Activated naive CD8-positive, alpha-beta T cell treated with anti-CD3 and anti-CD28 coated beads for 36 hours (primary cell): ENCODE measurements at regions not wholly inside any gene's neighbourhood (a gene's known extent, or its start where the extent isn't known, plus 50 kb on each side); places are given as distances from the start of the nearest gene placed in this dataset.

Experiments used
- DNase-seq: peaks from one replicate; pipeline ENCODE4 v3.0.0; 2021
- H3K27ac Mint-ChIP-seq: one replicate; pipeline ENCODE4 v1.8.0; 2022; ENCODE audit warnings: mild to moderate bottlenecking, moderate library complexity, mixed read lengths
- H3K27me3 Mint-ChIP-seq: one replicate; pipeline ENCODE4 v1.8.0; 2022; ENCODE audit warnings: mild to moderate bottlenecking, mixed read lengths
- H3K36me3 Mint-ChIP-seq: one replicate; pipeline ENCODE4 v1.8.0; 2021; ENCODE audit warnings: mild to moderate bottlenecking, mixed read lengths
- H3K4me1 Mint-ChIP-seq: one replicate; pipeline ENCODE4 v1.8.0; 2021; ENCODE audit warnings: mixed read lengths
- H3K4me3 Mint-ChIP-seq: one replicate; pipeline ENCODE4 v1.8.0; 2022; ENCODE audit warnings: mild to moderate bottlenecking, moderate library complexity, mixed read lengths
- H3K9me3 Mint-ChIP-seq: one replicate; pipeline ENCODE4 v1.8.0; 2022; ENCODE audit warnings: mixed read lengths

GRCh38 chr2:41954304-41955291 lies 93.2 kb upstream of the PKDCC start:
- Mint-ChIP-seq H3K27ac (no peak overlapping the region), H3K9me3 (no peaks in the 10 kb centered on the region), H3K4me1 (peaks cover 4% of the 10 kb centered on the region), H3K36me3 (no peaks in the 10 kb centered on the region), H3K4me3 (no peak overlapping the region), H3K27me3 (no peaks in the 10 kb centered on the region)
- DNase-seq = no peak

- Mint-ChIP-seq H3K4me3 (no peak overlapping the region), H3K36me3 (no peaks in the 10 kb centered on the region), H3K4me1 (peaks cover 4% of the 10 kb centered on the region), H3K27me3 (no peaks in the 10 kb centered on the region), H3K27ac (no peak overlapping the region), H3K9me3 (no peaks in the 10 kb centered on the region)
- DNase-seq = no peak
These were observed 92.3 kb upstream of the PKDCC start for GRCh38 chr2:41955316-41956043.

GRCh38 chr2:41957431-41957830 lies 90.4 kb upstream of the PKDCC start:
- Mint-ChIP-seq H3K27me3 (no peaks in the 10 kb centered on the region), H3K4me1 (peaks cover 4% of the 10 kb centered on the region), H3K9me3 (no peaks in the 10 kb centered on the region), H3K36me3 (no peaks in the 10 kb centered on the region), H3K4me3 (no peak overlapping the region), H3K27ac (no peak overlapping the region)
- DNase-seq = no peak

GRCh38 chr2:41958251-41958650 lies 89.6 kb upstream of the PKDCC start:
- Mint-ChIP-seq H3K9me3 (no peaks in the 10 kb centered on the region), H3K36me3 (no peaks in the 10 kb centered on the region), H3K27ac (no peak overlapping the region), H3K4me1 (peaks cover 4% of the 10 kb centered on the region), H3K4me3 (no peak overlapping the region), H3K27me3 (no peaks in the 10 kb centered on the region)
- DNase-seq = no peak

- H3K4me3 Mint-ChIP-seq = no peak overlapping the region
- no peak for DNase-seq
- no peaks in the 10 kb centered on the region for H3K4me1 Mint-ChIP-seq
- H3K27ac Mint-ChIP-seq = no peak overlapping the region
- no peaks in the 10 kb centered on the region for H3K27me3 Mint-ChIP-seq
- H3K36me3 Mint-ChIP-seq = no peaks in the 10 kb centered on the region
- no peaks in the 10 kb centered on the region for H3K9me3 Mint-ChIP-seq
These were observed 89.0 kb upstream of the PKDCC start for GRCh38 chr2:41958775-41959174.

GRCh38 chr2:41959760-41960159 lies 88.1 kb upstream of the PKDCC start:
- no peak for DNase-seq
- Mint-ChIP-seq H3K4me3 (no peak overlapping the region), H3K36me3 (no peaks in the 10 kb centered on the region), H3K27ac (no peak overlapping the region), H3K9me3 (no peaks in the 10 kb centered on the region), H3K4me1 (no peaks in the 10 kb centered on the region), H3K27me3 (no peaks in the 10 kb centered on the region)

DNA sequence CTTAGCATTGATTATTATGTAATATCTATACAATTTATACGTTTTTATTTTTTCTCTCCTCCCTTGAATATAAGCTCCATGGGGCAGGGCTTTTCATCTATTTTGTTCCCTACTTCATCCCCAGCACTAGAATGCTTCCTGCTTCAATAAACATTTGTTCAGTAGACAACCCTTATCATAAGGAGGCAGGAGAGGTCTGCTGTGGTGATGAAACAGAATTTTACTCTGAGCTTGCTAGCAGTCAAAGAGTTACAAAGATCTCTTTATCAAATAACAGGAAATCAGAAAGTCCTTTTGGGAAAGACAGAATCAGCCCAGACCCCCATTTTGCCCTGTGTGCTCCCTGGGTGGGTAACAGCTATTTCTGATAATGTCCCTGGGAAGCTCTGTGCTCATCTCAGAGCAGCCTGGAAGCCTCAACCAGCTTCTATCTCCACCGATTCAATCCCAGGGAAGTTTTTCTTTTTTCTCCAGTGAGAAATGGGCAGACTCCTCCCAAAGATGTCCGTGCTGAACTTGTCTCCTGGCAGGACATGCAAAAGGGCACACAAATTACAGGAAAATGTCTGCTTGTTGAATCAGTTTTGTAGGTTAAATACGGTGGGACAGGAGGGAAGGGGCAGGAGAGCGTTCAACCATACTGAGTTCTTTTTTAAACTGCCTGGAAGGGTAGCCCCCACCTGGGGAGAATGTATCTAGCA lies 84.7 kb upstream of the PKDCC start:
- Mint-ChIP-seq H3K4me1 (no peaks in the 10 kb centered on the region), H3K36me3 (no peaks in the 10 kb centered on the region), H3K4me3 (no peak overlapping the region), H3K27ac (no peak overlapping the region), H3K9me3 (no peaks in the 10 kb centered on the region), H3K27me3 (no peaks in the 10 kb centered on the region)
- DNase-seq = no peak

DNA sequence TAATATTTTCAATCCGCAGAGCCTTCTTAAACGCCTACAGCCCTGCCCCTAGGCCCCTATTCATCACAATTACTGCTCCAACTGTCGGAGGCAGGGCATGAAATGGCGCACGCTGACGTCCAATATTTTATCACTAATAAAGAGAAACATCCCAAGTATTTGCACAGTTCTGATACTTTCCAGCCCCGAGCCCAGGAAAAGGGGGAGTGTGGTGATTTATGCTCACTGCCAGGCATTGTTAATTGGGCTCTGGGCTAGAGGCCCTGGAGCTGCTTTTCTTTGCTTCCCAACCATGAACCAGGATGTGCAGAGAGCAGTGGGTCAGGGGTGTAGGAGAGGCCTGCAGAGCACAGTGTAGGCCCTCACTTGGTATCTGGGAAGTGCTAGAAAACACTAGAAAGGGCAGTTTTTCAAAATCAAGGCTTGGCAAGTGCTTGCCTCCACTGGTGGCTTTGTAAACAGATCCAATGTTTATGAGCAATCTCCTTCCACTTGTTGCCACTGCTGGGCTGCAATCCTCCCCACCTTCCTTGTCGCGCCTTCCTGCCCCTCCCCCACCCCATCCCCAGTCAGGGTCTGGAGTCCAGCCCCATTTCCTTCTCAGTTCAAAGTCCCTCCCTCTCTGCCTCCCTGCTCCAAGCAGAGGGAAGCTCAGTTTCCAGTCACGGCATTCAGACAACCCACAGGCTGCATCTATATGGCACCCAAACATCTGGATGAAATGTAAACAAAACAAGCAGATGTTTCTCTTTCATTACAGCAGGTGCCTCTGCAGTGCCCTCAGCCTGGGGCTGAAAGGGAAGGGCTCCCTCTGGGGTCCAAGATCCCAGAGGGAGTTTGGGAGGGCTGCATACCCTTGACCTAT lies 83.9 kb upstream of the PKDCC start:
- no peaks in the 10 kb centered on the region for H3K9me3 Mint-ChIP-seq
- no peaks in the 10 kb centered on the region for H3K4me1 Mint-ChIP-seq
- H3K36me3 Mint-ChIP-seq = no peaks in the 10 kb centered on the region
- no peak for DNase-seq
- no peaks in the 10 kb centered on the region for H3K27me3 Mint-ChIP-seq
- no peak overlapping the region for H3K4me3 Mint-ChIP-seq
- H3K27ac Mint-ChIP-seq = no peak overlapping the region

- Mint-ChIP-seq H3K27me3 (no peaks in the 10 kb centered on the region), H3K36me3 (no peaks in the 10 kb centered on the region), H3K27ac (no peak overlapping the region), H3K9me3 (no peaks in the 10 kb centered on the region), H3K4me3 (no peak overlapping the region), H3K4me1 (no peaks in the 10 kb centered on the region)
- no peak for DNase-seq
These were observed 82.5 kb upstream of the PKDCC start for GRCh38 chr2:41965173-41965908.

- Mint-ChIP-seq H3K4me1 (no peaks in the 10 kb centered on the region), H3K36me3 (no peaks in the 10 kb centered on the region), H3K27ac (no peak overlapping the region), H3K4me3 (no peak overlapping the region), H3K27me3 (peaks cover 2% of the 10 kb centered on the region), H3K9me3 (no peaks in the 10 kb centered on the region)
- DNase-seq = no peak
These were observed 81.9 kb upstream of the PKDCC start for GRCh38 chr2:41965909-41966295.

- DNase-seq = no peak
- Mint-ChIP-seq H3K9me3 (no peaks in the 10 kb centered on the region), H3K36me3 (no peaks in the 10 kb centered on the region), H3K27me3 (peaks cover 3% of the 10 kb centered on the region), H3K4me1 (no peaks in the 10 kb centered on the region), H3K4me3 (no peak overlapping the region), H3K27ac (no peak overlapping the region)
These were observed 81.4 kb upstream of the PKDCC start for GRCh38 chr2:41966431-41966893.

DNA sequence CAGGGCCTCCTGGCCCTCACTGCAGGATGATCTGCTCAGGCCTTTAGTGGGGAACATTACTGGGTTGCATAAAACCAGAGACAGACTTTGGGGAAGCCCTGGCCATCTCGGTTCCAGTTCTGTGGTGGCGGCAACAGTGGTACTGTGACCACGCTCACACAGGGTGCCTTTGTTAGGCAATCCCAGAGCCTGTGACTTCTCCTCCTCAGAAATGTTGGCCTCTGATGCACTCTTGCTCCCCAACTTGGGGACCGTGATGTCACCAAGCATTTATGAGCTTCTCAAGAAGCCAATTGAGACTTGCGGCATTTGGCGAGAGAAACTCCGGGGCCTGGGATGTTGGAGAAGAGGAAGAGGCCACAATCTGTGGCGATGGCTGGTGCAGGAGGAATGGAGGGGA lies 80.9 kb upstream of the PKDCC start:
- DNase-seq = no peak
- Mint-ChIP-seq H3K9me3 (no peaks in the 10 kb centered on the region), H3K36me3 (no peaks in the 10 kb centered on the region), H3K27me3 (peaks cover 3% of the 10 kb centered on the region), H3K4me1 (no peaks in the 10 kb centered on the region), H3K4me3 (no peak overlapping the region), H3K27ac (no peak overlapping the region)

DNA sequence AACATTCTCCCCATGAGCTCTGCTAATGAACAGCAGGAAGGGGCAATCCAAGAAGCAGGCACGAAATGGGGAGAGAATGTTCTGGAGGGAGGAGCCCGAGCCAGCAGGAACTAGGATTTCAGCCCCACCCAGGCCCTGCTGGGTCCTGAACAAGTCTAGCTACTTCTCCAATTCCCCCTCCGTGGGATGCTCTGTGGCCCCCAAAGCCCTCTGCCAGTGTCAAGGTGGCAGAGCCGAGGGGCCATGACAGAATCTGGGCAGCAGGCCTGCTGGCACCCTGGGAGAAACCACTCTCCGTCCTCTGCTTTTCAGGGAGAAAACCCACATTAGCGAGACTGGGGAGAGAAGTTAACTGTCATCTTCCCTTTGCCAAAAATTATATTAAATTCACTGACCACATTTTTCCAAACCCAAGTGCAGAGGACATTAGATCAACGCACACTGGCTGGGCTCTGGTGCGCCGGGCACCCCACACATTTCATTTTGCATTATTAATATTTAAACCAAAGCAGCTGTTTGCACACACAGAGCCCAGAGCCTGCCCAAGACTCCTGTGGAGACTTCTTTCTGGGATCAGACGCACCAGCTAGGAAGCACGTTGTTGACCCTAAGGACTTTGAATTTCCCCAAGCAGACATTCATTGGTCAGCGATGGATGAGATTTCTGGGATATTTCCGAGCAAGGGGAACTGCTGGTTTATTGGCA lies 80.2 kb upstream of the PKDCC start:
- Mint-ChIP-seq H3K27me3 (peaks cover 3% of the 10 kb centered on the region), H3K4me3 (no peak overlapping the region), H3K27ac (no peak overlapping the region), H3K9me3 (no peaks in the 10 kb centered on the region), H3K36me3 (no peaks in the 10 kb centered on the region), H3K4me1 (no peaks in the 10 kb centered on the region)
- DNase-seq = no peak
